GM12874 (cell line): ENCODE measurements at regions not wholly inside any gene's neighbourhood (a gene's known extent, or its start where the extent isn't known, plus 50 kb on each side); places are given as distances from the start of the nearest gene placed in this dataset.

ENCODE experiments used
- TF ChIP-seq, protein P1 (sequence below): IDR thresholded peaks from 2 replicates; pipeline ENCODE4 v1.5.1; 2011; ENCODE audit warnings: low read depth, mild to moderate bottlenecking, control low read depth, low read length, moderate library complexity; ENCODE audit not compliant: insufficient read depth

DNA sequence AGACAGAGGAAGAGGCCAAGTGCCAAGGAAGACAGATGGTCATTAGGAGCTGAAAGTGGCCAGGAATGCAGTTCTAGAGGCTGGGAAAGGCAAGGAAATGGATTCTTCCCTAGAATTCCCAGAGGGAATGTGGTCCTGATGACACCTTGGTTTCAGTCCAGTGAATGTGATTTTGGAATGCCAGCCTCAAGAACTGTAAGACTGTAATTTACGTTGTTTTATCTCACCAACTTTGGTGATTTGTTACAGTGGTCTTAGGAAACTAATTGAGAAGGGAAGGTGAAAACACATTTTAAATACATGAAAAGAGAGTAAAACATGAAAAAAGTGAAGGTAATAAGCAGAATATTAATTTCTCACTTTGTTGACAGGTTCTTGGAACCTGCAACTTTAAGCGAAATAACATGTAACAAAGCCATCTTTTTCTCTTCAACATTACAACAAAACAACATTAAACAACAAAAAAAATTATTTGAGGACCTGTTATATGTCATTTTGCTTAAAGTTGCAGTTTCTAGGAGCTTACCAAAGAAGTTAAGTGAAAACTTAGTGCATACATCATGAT, 370.2 kb downstream of the METTL4 start:
- TF ChIP-seq, protein P1, sequence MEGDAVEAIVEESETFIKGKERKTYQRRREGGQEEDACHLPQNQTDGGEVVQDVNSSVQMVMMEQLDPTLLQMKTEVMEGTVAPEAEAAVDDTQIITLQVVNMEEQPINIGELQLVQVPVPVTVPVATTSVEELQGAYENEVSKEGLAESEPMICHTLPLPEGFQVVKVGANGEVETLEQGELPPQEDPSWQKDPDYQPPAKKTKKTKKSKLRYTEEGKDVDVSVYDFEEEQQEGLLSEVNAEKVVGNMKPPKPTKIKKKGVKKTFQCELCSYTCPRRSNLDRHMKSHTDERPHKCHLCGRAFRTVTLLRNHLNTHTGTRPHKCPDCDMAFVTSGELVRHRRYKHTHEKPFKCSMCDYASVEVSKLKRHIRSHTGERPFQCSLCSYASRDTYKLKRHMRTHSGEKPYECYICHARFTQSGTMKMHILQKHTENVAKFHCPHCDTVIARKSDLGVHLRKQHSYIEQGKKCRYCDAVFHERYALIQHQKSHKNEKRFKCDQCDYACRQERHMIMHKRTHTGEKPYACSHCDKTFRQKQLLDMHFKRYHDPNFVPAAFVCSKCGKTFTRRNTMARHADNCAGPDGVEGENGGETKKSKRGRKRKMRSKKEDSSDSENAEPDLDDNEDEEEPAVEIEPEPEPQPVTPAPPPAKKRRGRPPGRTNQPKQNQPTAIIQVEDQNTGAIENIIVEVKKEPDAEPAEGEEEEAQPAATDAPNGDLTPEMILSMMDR = no peak

- TF ChIP-seq, protein P1 = no peak
Observed at GRCh38 chr18:2204736-2205135, 366.6 kb downstream of the METTL4 start.

DNA sequence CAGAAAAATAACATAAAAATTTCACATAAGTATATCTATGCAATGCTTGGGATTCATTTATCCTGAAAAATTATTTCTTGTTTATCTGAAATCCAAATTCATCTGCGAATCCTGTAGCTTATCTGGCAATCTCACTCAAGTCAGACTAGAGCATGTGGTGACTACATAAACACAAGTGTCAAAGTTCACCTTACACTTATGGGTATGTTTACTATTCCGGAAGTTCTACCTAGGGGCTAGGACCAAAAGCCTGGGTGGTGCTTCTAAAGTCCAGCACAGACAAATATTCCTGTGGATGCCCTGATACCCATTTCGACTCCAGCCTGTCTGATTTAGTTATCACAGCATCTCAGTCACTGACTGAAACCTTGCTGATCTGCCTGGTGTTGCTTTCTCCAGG, 364.0 kb downstream of the METTL4 start:
- TF ChIP-seq, protein P1 = no peak

DNA sequence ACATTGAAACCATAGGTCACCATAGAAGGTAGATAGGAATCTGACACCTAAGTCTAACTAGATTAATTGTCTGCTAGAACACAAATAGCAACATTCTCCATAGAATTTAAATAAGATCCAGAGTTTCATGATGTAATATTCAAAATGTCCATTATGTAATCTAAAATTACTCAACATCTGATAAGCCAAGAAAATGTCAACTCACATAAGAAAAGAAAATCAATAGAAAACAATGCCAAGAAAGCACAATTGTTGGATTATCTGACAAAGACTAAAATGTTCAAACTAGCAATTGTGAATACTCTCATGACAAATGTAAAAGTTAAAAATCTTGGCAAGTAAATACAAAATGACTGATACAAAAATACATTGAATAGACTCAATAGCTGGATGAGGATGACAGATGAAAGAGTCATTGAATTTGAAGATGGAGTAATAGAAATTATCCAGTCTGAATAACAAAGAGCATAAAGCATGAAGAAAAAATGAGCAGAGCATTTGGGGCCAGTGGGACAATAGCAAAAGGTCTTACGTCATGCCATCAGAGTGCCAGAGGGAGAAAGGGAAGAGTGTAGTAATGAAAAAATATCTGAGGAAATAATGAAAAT, 358.6 kb downstream of the METTL4 start:
- TF ChIP-seq, protein P1 = no peak

DNA sequence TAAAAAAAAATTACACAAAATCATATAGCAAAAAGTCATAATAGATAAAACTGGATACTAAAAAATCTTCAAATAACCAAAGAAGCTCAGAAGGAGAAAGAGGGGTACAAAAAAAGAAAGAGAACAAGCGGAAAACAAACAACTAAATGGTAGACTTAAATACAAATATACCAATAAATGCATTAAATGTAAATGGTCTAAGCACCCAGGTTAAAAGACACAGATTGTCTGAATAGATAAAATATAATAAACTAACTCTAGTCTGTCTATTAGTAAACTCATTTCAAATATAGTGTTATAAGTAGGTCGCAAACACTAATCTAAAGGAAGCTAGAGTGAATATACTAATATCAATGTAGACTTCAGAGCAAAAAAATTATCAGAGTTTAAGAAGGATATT, 357.4 kb downstream of the METTL4 start:
- TF ChIP-seq, protein P1 = no peak

DNA sequence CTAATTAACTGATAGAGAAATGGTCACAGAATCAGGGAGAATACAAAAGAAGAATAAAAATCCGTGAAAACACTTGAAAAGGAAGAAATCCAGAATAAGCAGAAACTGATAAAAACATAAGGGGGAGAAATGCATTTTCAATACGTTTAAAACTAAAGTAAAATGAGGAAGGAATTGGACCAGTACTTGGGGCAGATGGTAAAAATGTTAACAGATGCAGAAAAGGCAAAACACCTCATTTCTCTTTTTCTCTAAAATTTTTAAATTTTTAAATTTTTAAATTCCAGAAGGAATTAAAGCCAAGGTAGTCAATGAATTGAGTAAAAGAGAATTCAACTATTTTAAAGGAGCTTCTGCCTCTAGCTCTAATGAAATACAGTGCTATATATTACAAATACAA, 353.9 kb downstream of the METTL4 start:
- TF ChIP-seq, protein P1 = no peak

DNA sequence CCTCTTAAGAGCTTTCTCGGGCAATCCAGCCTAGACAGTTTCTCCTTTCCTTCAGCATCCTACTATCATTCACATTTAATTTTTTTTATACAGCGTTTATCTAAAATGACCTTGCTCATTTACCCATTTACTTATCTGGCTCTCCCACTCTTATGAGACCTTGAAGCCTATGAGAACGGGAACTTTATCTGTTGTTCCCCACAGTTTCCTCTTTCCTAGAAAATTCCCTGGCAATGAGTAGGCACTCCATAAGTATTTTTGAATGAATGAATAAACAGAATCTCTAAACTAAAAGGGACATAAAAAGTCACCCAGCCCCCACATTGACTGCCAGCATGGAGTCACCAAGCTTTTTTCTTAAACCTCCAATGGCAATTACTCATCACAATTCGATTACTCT, 353.2 kb downstream of the METTL4 start:
- TF ChIP-seq, protein P1 = no peak

- TF ChIP-seq, protein P1 = no peak
Observed at GRCh38 chr18:2219706-2220105, 351.6 kb downstream of the METTL4 start.
